ENCODE measurements at regions not wholly inside any gene's neighbourhood (a gene's known extent, or its start where the extent isn't known, plus 50 kb on each side); places are given as distances from the start of the nearest gene placed in this dataset.

DNA sequence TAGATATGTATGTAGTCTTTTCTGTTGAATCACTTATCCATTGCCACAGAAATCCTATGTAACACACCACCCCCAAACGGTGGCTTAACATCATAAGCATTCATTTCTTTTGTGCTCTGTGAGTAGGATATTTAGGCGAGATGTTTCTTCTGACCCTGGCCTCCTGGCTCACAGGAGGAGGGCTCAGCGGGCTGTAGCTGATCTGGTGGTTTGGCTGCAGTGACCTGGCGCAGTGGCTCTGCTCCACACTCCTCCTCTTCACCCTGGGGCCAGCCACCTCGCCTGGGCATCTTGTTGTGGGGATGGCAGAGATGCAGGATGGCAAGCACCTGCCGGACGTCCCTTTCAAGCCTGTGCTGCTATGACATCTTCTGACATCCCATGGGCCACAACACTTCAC, 147.1 kb upstream of the IRS2 start:
- no peak overlapping the region for H3K4me3 ChIP-seq (ENCODE audit: low read length in 3 of 3)
- no peak overlapping the region for H3K9ac ChIP-seq (ENCODE audit: low read depth in 1 of 3, low read length in 3 of 3)
- no peaks in the 10 kb centered on the region for H3K27me3 ChIP-seq (ENCODE audit: control insufficient read depth in 3 of 3, insufficient read depth in 3 of 3, low read length in 3 of 3)
- H3K36me3 ChIP-seq (ENCODE audit: control insufficient read depth in 3 of 3, insufficient read depth in 3 of 3, low read length in 3 of 3): no peaks in the 10 kb centered on the region
- peaks cover 2 to 9% (median 6%) of the 10 kb centered on the region in 3 donors for H3K4me1 ChIP-seq (ENCODE audit: control insufficient read depth in 3 of 3, insufficient read depth in 3 of 3, low read length in 3 of 3)
- H3K27ac ChIP-seq (ENCODE audit: low read depth, low read length): no peak overlapping the region
- no peaks in the 10 kb centered on the region for H3K9me3 ChIP-seq (ENCODE audit: control insufficient read depth in 3 of 3, low read length in 3 of 3)

DNA sequence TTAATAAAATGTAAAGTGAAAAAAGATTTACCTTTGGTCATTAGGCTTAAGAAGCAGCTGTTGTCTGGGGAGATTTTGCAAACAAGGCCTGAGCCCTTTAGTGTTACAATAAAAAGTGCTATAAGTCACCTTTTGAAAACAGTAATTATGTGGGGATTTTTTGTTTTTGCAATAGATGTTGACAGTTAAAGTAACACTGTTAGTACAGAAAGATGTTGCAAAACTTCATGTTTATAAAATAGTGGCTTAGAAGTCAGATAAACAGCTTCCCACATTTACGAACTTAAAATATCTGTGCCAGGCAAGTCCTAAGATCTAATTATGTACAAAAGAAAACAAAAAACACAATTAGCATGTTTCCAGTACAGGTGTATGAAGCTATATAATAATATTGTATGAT, 138.0 kb upstream of the IRS2 start:
- Histone ChIP-seq H3K36me3 (ENCODE audit: control insufficient read depth in 3 of 3, insufficient read depth in 3 of 3, low read length in 3 of 3) (no peaks in the 10 kb centered on the region), H3K27ac (ENCODE audit: low read depth, low read length) (no peak overlapping the region), H3K9ac (ENCODE audit: low read depth in 1 of 3, low read length in 3 of 3) (no peak overlapping the region), H3K27me3 (ENCODE audit: control insufficient read depth in 3 of 3, insufficient read depth in 3 of 3, low read length in 3 of 3) (no peaks in the 10 kb centered on the region), H3K4me1 (ENCODE audit: control insufficient read depth in 3 of 3, insufficient read depth in 3 of 3, low read length in 3 of 3) (peaks cover 0 to 4% (median 0%) of the 10 kb centered on the region in 3 donors), H3K9me3 (ENCODE audit: control insufficient read depth in 3 of 3, low read length in 3 of 3) (no peaks in the 10 kb centered on the region), H3K4me3 (ENCODE audit: low read length in 3 of 3) (no peak overlapping the region)

DNA sequence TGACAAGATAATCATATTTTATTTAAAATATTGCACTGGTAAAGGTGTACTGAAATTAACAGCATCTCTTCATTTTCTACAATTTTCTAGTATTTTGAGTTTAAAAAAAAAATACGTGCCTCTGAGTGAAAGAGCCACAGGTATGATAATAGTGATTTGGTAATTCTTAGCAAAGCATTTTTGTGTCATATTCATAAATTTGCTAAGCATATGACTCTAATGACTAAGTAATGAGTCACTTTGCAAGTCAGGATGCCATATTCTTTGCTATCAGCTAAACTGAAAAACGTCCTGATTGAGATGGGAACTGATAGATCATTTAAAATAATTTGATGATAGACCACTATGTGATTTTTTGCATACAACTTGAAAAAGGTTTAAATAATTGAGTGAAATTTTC, 136.1 kb upstream of the IRS2 start:
- H3K4me1 ChIP-seq (ENCODE audit: control insufficient read depth in 3 of 3, insufficient read depth in 3 of 3, low read length in 3 of 3): peaks cover 0 to 9% (median 6%) of the 10 kb centered on the region in 3 donors
- H3K27me3 ChIP-seq (ENCODE audit: control insufficient read depth in 3 of 3, insufficient read depth in 3 of 3, low read length in 3 of 3): no peaks in the 10 kb centered on the region
- no peak overlapping the region for H3K4me3 ChIP-seq (ENCODE audit: low read length in 3 of 3)
- H3K9ac ChIP-seq (ENCODE audit: low read depth in 1 of 3, low read length in 3 of 3): no peak overlapping the region
- H3K36me3 ChIP-seq (ENCODE audit: control insufficient read depth in 3 of 3, insufficient read depth in 3 of 3, low read length in 3 of 3): no peaks in the 10 kb centered on the region
- no peak overlapping the region for H3K27ac ChIP-seq (ENCODE audit: low read depth, low read length)
- H3K9me3 ChIP-seq (ENCODE audit: control insufficient read depth in 3 of 3, low read length in 3 of 3): no peaks in the 10 kb centered on the region

DNA sequence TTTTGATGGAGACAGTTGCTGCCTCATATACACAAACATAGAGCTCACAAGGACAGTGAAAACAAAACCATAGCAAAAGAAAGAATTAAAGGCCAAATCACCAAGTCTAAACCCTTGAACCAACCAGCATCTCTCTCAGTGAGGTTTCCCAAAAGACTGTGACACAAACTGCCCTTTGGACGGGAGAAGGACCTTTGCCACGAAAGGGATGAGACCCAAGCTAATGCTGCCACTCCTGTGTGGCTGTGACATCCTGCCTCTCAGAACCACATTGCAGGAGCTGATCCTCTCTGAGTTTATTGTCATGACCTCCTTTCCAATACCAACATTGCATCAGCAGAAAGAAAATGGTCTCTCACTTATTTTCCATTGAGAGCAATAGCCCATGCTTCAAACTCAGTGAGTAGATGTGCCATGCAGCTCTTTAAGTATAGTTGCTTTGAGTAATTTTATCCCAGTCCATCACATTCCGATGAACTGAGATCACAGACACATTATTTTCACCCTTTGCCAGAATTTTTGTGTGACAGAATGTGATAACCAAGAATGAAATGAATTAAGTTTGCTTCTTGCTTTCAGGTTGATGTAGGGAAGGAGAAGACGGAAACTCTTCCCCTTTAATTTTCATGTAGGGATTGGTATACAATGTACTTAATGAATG, 133.5 kb upstream of the IRS2 start:
- Histone ChIP-seq H3K27ac (ENCODE audit: low read depth, low read length) (no peak overlapping the region), H3K4me1 (ENCODE audit: control insufficient read depth in 3 of 3, insufficient read depth in 3 of 3, low read length in 3 of 3) (peaks cover 0 to 9% (median 6%) of the 10 kb centered on the region in 3 donors), H3K27me3 (ENCODE audit: control insufficient read depth in 3 of 3, insufficient read depth in 3 of 3, low read length in 3 of 3) (no peaks in the 10 kb centered on the region), H3K4me3 (ENCODE audit: low read length in 3 of 3) (no peak overlapping the region), H3K9ac (ENCODE audit: low read depth in 1 of 3, low read length in 3 of 3) (no peak overlapping the region), H3K9me3 (ENCODE audit: control insufficient read depth in 3 of 3, low read length in 3 of 3) (no peaks in the 10 kb centered on the region), H3K36me3 (ENCODE audit: control insufficient read depth in 3 of 3, insufficient read depth in 3 of 3, low read length in 3 of 3) (no peaks in the 10 kb centered on the region)

DNA sequence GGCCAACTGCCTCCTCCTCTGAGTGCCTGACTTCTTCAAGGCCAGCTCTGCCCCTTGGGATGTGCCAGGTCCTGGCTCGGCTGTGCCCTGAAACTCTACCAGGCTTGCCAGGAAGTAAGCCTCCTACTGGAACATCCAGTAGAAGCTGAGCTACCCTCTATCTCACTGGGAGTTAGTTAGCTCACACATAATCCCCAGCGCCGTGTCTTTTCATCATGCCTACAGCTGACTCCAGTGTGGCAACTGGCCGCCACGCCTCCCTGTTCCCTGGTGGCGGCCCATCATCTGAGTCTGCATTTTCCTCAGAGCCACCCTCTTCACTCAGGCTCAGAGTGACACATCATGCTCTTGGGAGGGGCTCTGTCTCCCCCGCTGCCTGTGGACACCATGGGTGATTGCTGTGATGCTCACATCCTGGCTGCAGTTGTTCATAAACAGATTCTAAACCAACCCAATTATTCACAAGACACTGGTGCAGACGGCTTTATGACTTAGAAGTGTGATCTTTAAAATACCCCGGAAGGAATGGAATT, 131.9 kb upstream of the IRS2 start:
- peak overlapping the region in 1 of 3 donors; percentile 51 for H3K9ac ChIP-seq (ENCODE audit: low read depth in 1 of 3, low read length in 3 of 3)
- H3K9me3 ChIP-seq (ENCODE audit: control insufficient read depth in 3 of 3, low read length in 3 of 3): no peaks in the 10 kb centered on the region
- H3K4me1 ChIP-seq (ENCODE audit: control insufficient read depth in 3 of 3, insufficient read depth in 3 of 3, low read length in 3 of 3): peaks cover 0 to 9% (median 6%) of the 10 kb centered on the region in 3 donors
- no peaks in the 10 kb centered on the region for H3K27me3 ChIP-seq (ENCODE audit: control insufficient read depth in 3 of 3, insufficient read depth in 3 of 3, low read length in 3 of 3)
- H3K36me3 ChIP-seq (ENCODE audit: control insufficient read depth in 3 of 3, insufficient read depth in 3 of 3, low read length in 3 of 3): no peaks in the 10 kb centered on the region
- H3K27ac ChIP-seq (ENCODE audit: low read depth, low read length): no peak overlapping the region
- no peak overlapping the region for H3K4me3 ChIP-seq (ENCODE audit: low read length in 3 of 3)

DNA sequence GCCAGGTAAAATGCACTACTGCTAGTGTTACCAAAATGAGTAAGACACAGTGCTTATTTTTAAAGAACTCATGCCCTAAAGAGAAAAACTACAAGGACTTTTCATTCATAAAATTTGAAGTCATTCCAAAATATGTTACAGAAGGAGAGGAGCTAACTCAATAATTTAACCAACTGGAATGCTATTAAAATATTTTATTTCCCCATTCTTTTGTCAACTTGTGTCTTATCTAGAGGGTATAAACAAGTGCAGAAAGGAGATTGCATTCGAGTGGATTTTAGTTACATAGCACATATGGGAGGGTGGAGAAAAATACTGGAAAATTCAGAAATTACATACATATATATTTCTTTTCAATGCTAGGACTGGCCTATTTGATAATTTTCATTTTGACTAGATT, 131.0 kb upstream of the IRS2 start:
- Histone ChIP-seq H3K4me1 (ENCODE audit: control insufficient read depth in 3 of 3, insufficient read depth in 3 of 3, low read length in 3 of 3) (peaks cover 0 to 9% (median 6%) of the 10 kb centered on the region in 3 donors), H3K27me3 (ENCODE audit: control insufficient read depth in 3 of 3, insufficient read depth in 3 of 3, low read length in 3 of 3) (no peaks in the 10 kb centered on the region), H3K4me3 (ENCODE audit: low read length in 3 of 3) (no peak overlapping the region), H3K9me3 (ENCODE audit: control insufficient read depth in 3 of 3, low read length in 3 of 3) (no peaks in the 10 kb centered on the region), H3K27ac (ENCODE audit: low read depth, low read length) (no peak overlapping the region), H3K9ac (ENCODE audit: low read depth in 1 of 3, low read length in 3 of 3) (no peak overlapping the region), H3K36me3 (ENCODE audit: control insufficient read depth in 3 of 3, insufficient read depth in 3 of 3, low read length in 3 of 3) (no peaks in the 10 kb centered on the region)

DNA sequence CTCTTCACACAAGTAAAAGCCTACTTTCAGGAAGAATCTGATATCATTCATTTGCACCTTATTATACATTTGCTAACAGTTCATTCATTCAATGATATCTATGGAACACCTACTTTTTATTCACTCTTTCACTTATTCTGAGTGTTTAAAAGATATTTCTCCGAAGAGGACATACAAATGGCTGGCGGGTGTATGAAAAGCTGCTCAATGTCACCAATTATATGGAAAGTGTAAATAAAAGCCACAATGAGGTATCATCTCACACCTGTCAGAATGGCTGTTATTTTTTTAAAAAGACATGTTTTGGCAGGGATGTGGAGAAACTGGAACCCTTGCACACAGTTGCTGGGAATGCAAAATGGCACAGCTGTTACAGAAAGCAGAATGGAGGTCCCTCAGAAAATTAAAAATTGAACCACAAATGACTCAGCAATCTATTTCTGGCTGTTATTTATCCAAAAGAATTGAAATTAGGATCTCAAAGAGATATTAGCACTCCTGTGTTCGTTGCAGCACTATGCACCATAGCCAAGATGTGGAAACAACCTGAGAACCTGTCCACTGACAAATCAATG, 127.6 kb upstream of the IRS2 start:
- Histone ChIP-seq H3K9me3 (ENCODE audit: control insufficient read depth in 3 of 3, low read length in 3 of 3) (no peaks in the 10 kb centered on the region), H3K27me3 (ENCODE audit: control insufficient read depth in 3 of 3, insufficient read depth in 3 of 3, low read length in 3 of 3) (peaks cover 0 to 2% (median 2%) of the 10 kb centered on the region in 3 donors), H3K36me3 (ENCODE audit: control insufficient read depth in 3 of 3, insufficient read depth in 3 of 3, low read length in 3 of 3) (no peaks in the 10 kb centered on the region), H3K27ac (ENCODE audit: low read depth, low read length) (no peak overlapping the region), H3K9ac (ENCODE audit: low read depth in 1 of 3, low read length in 3 of 3) (no peak overlapping the region), H3K4me3 (ENCODE audit: low read length in 3 of 3) (no peak overlapping the region), H3K4me1 (ENCODE audit: control insufficient read depth in 3 of 3, insufficient read depth in 3 of 3, low read length in 3 of 3) (peaks cover 0 to 6% (median 5%) of the 10 kb centered on the region in 3 donors)

DNA sequence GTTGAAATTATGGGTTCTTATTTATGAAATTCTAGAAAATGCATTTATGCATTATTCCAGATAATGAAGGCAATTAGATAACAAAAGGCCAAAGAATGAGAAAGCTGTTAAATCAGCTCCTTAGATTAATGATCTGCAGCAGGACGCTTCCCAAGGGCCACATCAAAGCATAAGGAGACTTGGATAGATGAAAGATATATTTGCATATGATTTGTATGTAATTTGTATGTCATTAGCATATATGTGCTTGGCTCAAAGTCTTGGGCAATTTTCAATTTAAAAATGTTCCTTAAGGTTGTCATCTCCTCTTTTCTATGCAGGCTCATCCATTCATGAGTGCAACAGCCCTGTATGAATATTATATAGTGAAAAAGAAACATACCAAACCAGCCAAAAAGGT, 126.8 kb upstream of the IRS2 start:
- Histone ChIP-seq H3K27me3 (ENCODE audit: control insufficient read depth in 3 of 3, insufficient read depth in 3 of 3, low read length in 3 of 3) (peaks cover 0 to 2% (median 2%) of the 10 kb centered on the region in 3 donors), H3K36me3 (ENCODE audit: control insufficient read depth in 3 of 3, insufficient read depth in 3 of 3, low read length in 3 of 3) (no peaks in the 10 kb centered on the region), H3K4me1 (ENCODE audit: control insufficient read depth in 3 of 3, insufficient read depth in 3 of 3, low read length in 3 of 3) (peaks cover 0 to under 1% (median 0%) of the 10 kb centered on the region in 3 donors), H3K9ac (ENCODE audit: low read depth in 1 of 3, low read length in 3 of 3) (no peak overlapping the region), H3K9me3 (ENCODE audit: control insufficient read depth in 3 of 3, low read length in 3 of 3) (no peaks in the 10 kb centered on the region), H3K27ac (ENCODE audit: low read depth, low read length) (no peak overlapping the region), H3K4me3 (ENCODE audit: low read length in 3 of 3) (no peak overlapping the region)

DNA sequence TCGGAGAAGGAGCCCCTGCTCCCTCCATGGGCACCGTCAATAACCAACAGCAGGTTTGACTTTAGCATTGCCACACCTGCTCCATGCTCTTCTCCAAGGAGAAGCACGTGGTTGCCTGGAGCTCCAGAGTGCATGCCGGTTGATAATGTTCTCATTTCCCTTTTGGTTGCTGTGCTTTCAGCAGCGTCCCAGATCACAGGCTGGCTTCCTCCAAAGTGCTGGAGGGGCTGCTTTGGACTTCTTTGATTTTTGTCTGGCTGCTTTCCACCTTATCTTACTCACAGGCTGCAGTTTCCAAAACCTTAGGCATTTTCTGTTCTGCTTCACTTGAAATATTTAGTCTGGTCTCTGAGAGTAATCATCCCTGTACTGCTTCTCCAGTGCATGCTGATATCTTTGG, 123.8 kb upstream of the IRS2 start:
- Histone ChIP-seq H3K27me3 (ENCODE audit: control insufficient read depth in 3 of 3, insufficient read depth in 3 of 3, low read length in 3 of 3) (peaks cover 0 to 2% (median 2%) of the 10 kb centered on the region in 3 donors), H3K36me3 (ENCODE audit: control insufficient read depth in 3 of 3, insufficient read depth in 3 of 3, low read length in 3 of 3) (no peaks in the 10 kb centered on the region), H3K9me3 (ENCODE audit: control insufficient read depth in 3 of 3, low read length in 3 of 3) (no peaks in the 10 kb centered on the region), H3K27ac (ENCODE audit: low read depth, low read length) (no peak overlapping the region), H3K4me1 (ENCODE audit: control insufficient read depth in 3 of 3, insufficient read depth in 3 of 3, low read length in 3 of 3) (no peaks in the 10 kb centered on the region), H3K4me3 (ENCODE audit: low read length in 3 of 3) (no peak overlapping the region), H3K9ac (ENCODE audit: low read depth in 1 of 3, low read length in 3 of 3) (no peak overlapping the region)

DNA sequence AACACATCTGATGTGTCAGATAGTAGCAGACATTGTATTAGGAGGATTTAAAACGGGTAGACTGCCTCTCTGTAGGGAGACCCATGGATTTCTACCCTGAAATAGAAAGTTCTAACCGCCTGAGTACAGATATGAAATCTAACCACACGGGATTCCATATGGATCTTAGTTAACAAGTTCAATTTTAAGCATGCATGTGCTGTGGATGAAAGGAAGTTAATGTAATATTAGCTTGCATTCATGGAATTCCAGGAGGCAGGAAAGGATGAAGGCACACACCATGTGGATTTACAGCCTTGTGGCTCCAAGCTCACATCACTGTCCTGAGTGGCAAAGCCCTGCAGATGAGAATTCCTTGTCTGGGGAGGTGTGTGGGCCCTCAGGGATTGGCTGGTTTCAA, 120.6 kb upstream of the IRS2 start:
- H3K9me3 ChIP-seq (ENCODE audit: control insufficient read depth in 3 of 3, low read length in 3 of 3): no peaks in the 10 kb centered on the region
- H3K4me1 ChIP-seq (ENCODE audit: control insufficient read depth in 3 of 3, insufficient read depth in 3 of 3, low read length in 3 of 3): no peaks in the 10 kb centered on the region

More for the DNA sequence above, 120.6 kb upstream of the IRS2 start:
- Histone ChIP-seq H3K4me3 (ENCODE audit: low read length in 3 of 3) (no peak overlapping the region), H3K36me3 (ENCODE audit: control insufficient read depth in 3 of 3, insufficient read depth in 3 of 3, low read length in 3 of 3) (no peaks in the 10 kb centered on the region), H3K27ac (ENCODE audit: low read depth, low read length) (no peak overlapping the region), H3K9ac (ENCODE audit: low read depth in 1 of 3, low read length in 3 of 3) (no peak overlapping the region), H3K27me3 (ENCODE audit: control insufficient read depth in 3 of 3, insufficient read depth in 3 of 3, low read length in 3 of 3) (peaks cover 0 to 2% (median 2%) of the 10 kb centered on the region in 3 donors)

Measured in skeletal muscle tissue (tissue), 3 donors.